ENCODE measurements at regions not wholly inside any gene's neighbourhood (a gene's known extent, or its start where the extent isn't known, plus 50 kb on each side); places are given as distances from the start of the nearest gene placed in this dataset.

DNA sequence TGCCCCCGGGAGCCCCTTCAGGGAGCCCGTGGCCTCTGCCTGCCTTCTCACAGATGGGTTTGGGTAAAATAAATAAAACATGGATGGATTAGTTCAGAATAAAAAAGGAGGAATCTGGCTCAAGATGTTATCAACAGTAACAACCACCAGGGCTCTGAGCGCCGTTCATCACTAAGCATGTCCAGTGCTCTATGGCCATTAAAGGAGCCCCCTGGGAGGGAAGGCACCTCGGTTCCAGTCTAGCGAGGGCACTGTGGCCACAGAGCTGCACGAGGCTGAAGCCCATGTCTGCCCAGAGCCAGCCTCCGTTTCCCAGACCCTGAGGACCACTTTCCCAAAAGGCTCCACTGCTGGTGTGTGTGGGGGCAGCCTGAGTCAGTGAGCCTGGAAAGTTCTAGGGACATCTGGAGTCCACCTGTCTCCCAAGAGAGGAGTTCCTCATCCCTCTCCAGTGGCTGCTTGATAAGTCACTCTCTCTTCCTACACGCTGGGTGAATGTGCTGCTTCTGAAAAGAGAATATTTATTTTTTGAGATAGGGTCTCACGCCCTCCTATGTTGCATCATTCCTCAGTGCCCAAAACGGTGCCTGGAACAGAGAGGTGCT is 614.6 kb downstream of the TBC1D22A start:
- DNase-seq, result no peak

DNA sequence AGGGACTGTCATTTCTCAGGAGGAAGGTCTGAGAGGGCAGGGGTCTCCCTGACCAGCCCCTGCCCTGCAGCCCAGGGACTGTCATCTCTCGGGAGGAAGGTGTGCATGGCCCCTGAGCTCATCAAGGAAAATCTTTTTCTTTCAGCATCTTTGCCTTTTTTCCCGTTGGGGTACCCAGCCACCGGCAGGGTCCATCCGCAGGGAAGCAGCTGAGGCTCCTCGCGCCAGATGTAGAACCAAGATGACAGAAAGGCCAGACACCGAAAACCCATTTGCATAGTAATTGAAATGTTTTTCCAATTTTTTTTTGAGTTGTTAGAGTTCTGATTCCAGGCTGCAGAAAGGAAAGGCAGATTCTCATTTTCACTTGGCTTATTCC is 613.9 kb downstream of the TBC1D22A start:
- DNase-seq, result no peak

DNA sequence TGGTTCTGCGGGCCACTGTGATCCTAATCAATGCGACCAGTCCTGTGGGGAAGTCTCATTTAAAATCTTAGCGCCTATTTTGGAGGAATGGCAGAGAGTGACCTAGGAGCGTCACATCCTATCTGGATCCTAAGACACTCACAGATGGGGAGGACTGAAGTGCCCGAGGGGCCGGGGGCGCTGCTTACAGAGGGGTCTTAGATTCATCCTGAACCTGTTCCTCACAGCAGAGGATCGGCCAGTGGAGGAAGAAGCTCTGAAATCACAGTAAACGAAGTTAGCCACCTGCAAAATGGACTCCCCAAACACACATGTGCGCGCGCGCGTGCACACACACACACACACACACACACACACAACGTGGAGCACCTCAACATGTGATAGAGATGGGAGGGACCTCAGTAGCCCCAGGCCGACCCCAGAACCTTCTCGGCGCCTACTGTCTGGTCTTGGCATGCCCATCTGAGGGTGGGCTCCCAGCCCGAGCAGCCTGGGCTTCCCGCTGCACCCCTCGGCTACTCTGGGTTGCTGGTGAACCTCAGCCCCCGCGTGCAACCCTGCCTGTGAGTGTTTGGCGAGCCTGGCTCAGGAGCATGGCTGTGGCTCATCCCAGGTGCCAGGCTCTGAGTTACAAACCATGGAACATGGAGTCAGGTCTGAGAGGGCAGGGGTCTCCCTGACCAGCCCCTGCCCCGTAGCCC is 613.3 kb downstream of the TBC1D22A start:
- no peak for DNase-seq

DNA sequence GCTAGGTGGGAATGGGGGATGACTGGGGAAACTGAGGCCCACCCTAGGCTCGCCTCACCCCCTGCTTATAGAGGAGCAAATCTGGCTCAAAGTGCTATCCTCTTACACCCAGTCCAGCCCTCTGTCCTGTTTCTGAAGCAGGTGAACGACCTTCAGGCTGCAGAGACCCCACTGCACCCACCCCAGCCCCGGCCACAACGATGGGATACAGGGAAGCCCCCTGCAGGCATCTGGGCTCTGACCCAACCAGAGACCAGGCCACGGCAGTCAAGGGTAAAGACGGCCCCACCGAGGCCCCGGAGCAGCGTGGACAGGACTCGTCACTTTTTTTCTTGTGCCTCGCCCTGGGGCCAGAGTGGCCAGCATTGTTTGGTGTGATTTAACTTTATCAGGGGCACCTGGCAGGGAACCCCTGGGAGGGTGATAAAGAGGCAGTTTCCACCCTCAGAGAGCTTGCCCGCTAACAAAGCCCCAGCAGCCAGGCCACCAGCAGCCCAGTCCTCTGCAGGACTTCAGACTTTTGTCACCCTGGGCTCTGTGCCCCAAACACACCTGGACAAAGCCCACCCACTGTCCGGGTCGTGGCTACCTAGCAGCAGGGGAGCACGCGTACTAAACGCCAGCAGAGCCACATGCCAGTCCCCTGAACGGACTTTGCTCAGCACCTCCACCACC is 612.6 kb downstream of the TBC1D22A start:
- DNase-seq, result no peak

DNA sequence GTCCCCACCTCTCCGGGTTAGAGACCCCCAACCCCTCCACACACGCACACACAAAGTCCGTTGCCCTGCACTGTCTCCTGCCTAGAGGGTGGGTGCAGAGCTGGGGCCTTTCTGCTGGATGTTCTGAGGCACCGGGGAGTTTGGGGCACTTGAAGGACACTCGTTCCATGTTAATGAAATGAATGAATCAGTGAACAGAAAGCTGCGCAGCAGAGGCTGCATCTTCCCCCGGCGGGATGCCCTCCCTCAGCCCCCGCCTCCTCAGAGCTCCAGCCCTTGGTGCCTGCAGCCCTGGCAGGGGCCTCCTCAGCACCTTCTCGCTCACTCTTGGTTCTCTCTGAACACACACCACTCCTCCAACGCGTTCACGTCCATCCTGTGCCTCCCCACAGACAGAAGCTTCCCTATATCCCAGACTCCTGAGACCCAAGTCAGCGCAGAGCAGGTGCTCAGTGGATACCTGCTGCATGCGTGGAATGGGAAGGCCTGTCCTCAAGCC is 611.9 kb downstream of the TBC1D22A start:
- no peak for DNase-seq

DNA sequence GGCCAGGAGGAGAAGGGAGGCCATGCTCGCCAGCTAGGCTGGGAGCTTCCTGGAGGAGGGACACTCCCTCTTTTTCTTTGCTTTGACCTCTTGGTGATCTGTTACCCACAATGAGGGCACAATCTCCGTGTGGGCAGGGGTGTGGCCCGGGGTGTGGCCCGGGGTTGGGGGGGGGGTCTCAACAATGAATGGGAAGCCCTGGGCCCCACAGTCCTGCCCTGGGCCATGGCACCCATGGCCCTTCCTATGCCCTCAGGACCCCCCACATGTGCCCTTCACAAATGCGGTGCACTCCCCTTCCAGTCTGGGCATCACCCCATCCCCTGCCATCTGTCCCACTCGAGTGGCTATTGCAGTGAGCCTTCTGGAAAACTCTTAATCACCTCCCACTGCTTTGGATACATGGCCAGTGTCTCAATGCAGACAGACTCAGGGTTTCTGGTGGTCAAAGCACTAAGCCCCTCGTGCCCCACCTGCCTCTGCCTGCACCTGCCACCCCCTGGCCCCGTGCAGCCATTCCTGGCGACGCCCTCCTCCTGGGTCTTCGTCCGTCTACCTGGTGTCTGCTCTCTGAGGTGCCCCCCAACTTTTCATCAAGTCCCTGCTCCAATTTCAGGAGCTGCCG is 611.3 kb downstream of the TBC1D22A start:
- no peak for DNase-seq

DNA sequence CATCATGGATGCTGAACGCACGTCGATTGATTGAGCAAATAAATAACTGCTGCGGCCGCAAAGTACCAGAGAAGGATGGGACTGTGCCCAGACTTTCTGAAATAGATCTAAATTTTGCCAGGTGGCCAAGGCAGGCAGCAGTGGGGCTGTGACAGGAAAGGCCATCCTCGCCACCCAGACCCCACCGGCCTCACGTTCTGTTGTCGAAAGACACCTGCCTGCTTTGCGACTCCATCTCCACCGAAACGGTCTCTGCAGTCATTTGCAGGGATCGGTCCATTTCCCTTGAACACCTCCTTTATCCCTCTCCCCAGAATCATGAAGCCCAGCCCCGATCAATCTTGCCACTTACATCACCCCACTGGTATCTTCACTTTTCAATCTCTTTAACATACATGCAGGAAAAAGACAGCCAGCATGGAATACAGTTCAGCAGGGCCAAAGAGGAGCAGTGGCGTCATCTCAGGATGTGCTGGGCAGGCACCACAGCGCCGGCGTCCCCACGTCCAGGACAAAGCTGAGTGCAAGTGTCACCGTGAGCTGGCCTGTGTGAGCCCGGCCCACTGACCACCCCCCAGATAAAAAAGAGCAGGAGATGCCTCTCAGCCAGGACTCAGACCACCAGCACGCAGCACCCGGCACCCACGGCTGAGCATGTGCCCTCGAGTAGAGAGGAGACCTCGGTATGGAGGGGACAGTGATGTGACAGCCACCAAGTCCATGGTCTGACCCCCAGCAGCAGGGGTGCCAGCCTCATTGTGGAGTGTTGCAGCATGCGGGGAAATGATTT is 610.3 kb downstream of the TBC1D22A start:
- DNase-seq, result no peak

DNA sequence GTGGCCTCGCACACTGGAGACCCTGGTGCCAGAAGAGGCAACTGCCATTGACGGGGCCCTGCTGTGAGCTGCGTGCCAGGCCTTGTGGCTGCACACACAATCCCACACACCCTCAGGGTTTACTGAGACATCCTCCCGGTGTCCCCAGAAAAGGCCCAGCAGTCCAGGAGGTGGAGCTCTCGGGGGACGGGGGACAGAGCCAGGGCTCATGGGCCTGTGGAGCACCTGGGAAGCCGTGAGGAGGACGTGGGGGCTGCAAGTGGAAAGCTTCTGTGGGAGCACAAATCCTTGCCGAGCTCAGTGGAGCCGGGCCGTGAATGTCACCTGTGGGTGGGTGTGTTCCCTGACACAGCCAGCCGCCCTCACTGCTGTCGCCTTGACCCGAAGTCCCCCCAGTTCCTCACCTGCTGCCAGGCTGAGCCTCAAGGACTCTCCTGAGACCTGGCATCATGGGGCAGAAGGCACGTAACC is 609.7 kb downstream of the TBC1D22A start:
- DNase-seq, result no peak

DNA sequence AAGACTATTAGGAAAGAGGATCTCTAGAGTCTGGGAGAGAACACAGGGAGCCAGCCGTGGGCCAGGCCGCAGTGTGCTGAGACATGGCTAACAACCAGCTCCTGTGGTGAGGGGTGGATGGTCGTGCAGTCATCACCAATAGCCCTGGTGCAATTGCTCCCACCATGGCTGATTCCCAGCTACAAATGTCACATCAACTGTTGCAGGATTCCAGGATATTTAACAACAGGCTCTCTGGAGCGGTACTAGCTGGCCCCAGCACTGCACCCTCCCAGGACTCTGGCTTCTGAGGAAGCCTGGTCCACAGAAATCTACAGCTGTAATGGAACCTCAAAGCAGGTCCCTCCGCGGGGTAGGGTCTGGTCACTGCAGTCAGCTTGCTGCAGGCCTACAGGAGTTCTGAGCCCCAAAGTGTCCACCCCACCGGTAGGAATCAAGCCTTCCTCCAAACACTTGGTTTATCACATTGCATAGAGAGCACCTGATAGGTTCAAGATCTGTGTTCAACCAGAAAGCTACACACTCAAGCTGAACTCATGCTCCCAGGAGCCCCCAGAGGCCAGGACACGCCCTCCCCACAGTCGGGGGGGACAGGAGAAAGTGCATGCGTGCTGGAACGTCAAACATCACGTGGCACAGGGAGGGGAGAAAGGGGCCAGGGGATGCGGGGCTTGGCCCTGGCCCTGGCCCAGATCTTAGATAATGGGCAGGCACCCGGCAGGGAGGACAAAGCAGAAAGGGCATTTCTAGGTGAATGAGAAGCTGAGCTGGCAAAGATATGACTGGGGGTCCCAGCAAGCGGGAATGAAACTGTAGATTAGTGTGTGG is 609.0 kb downstream of the TBC1D22A start:
- no peak for DNase-seq

DNA sequence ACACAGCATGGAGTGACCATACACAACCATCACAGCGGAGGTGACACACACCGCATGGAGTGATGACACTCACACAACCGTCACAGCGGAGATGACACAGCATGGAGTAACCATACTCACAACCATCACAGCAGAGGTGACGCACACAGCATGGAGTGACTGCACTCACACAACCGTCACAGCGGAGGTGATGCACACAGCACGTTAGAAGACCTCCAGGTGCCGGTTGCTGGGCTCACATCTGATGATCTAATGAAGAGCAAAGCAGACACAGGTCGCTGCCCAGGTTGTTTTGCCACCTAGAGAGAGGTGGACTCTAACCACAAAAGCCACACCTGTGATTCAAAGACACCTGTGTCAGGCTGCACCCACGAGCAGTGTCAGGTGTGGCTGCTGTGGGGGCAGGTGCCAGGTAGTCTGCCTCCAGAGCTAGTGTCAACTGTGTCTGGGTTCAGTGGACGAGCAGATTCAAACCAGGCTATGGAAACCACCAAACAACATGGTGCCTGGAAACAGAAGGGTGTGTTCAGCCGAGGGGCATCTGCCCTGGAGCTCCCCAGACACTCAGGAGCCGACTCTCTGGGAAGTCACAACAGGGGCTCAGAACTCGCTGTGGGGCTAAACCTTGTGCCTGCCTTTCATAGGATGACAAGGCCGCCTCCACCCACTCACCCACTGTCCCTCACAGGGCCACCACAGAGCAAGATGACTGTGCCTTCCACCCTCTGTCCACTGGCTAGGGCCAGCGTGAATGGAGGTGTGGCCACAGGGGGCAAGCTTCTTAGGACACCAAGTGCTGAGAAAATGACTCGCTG is 608.2 kb downstream of the TBC1D22A start:
- no peak for DNase-seq

DNA sequence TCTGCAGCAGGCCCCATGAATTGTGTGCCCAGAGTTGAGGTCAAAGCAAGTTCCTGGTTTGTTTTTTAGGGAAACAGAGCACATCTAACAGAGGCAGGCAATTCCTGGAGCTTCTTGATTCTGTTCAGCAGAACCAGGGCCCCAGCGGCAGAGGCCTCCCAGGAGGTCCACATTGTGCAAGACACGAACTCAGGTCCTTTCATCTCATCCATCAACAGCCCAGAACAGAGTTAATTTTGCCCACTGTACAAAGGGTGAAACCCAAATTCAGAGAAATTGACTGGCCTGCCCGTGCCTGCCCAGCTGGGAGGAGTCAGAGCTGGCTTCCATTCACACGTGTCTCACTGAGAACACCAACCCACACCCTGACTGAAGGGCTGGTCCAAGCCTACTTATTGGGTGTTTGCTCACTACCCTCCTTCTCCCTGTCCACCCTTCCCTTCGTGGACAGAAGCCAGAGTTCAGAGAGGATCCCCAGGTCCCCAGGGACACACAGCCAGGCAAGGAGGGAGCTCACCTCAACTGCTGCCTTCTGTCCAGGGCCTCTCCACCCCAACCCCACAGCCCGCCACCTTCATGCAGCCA is 607.1 kb downstream of the TBC1D22A start:
- DNase-seq, result no peak

DNA sequence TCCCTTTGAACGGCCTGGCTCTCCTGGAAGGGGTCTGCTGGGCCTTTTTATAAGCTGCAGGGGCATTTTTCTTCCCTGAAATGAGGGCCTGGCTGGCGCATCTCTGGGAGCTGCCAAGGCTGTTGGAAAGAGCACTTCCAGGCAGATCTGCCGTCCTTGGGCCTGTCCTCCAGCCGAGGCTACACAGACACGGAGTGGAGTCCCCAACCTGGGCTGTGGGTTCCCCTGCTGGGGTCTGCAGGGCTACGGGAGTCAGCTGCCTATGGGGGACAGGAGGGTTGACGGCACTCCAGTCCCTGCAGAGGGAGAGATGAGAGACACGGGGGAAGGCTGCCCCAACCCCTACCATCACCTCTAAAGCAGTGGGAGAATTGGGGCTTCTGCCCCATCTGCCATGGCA is 606.6 kb downstream of the TBC1D22A start:
- no peak for DNase-seq

DNA sequence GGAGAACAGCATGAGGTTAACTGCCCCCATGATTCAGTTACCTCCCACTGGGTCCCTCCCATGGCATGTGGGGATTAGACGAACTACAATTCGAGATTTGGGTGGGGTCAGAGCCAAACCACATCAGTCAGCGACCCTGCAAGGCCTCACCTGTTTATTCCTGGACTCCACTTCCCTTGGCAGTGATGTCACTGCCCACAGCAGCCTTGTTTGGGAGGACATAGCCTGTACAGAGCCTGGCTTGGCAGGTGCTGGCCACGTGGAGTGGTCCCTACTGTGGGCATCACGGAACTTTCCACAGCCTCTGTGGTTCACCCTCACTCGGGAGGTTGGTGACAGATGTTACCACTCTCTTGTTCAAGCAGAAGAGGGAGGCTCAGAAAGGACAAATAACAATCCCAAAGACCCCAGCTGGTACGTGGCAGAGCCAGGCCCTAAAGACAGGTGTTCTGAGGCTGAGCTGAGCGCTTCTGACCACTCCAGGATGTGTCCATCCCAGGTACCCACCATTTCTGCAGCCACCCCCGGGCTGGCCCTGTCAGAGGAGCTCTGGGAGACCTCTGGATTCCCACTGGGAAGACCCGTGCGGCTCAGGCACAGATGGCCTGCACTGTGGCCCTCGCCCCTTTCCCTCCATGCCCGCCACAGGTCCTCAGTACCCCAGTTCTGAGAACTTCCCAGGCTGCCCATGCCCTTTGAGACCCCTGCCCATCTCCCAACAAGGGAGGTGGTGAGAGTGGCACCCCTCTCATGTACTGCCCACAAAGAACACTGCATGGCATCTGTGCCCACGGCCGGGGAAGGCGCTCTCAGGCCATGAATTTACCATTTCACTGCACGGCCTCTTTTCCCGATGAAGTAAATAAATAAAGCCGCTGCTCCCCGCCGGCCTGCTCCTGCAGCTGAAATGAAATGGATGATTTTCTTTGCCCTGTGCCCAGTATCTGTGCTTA is 605.8 kb downstream of the TBC1D22A start:
- no peak for DNase-seq

DNA sequence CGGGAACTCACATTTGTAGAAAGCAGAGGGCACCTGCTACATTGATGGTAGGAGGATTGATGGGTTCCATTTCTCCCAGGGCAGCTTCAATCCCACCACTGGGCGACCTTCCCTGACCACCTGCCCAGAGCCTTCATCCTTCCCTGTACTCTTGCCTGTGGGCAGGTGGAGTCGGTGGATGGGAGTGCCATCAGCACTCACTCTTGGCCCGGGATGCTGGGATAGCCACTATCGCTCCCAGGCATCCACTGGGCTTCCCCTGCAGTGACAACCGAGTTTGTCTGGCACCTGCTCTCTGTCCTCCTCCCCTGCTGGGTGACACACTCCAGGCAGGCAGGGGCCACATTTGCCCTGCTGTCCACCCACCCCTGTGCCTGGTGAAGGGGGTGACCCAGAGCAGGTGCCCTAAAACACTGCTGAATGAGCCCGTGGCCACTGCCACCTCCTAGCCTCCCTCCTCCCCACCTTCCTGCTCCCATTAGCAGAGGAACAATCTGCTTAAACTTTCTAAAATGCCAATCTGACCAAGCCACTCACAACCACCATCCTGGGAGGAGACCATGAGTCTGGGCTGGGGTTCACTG is 604.7 kb downstream of the TBC1D22A start:
- DNase-seq, result no peak

DNA sequence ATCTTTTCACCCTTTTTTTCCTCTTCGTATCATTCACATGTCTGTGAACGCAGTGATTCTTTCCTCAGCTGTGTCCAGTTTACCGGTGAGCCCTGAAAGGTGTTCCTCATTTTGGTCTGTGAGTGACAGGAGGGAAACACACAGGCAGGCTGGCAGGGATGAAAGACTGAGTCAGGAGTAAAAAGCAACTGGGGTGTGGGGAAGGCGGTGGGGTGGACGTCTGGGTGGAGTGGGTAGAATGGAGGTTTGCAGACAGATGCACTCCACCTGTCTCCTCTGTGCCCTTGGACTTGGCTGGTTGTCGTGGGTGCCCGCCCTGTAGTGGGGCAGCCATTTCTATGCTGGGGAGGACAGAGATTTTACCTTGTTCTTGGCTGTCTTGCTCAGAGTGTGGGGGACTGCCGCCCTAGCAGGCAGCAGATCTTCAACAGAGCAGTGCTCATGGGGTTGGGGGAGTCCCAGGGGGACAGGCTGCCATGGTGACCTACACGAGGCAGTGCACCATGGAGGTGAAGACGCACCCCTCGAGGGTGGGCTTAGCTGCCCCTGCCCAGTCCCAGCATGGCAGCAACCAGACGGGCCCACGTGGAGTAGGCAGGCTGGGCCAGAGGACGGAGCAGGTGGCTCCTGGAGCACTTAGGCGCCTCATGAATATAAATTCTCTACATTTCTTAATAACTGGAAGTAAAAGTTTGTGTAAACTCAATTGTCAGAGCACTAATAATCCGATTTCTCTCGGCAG is 603.7 kb downstream of the TBC1D22A start:
- DNase-seq, result no peak

DNA sequence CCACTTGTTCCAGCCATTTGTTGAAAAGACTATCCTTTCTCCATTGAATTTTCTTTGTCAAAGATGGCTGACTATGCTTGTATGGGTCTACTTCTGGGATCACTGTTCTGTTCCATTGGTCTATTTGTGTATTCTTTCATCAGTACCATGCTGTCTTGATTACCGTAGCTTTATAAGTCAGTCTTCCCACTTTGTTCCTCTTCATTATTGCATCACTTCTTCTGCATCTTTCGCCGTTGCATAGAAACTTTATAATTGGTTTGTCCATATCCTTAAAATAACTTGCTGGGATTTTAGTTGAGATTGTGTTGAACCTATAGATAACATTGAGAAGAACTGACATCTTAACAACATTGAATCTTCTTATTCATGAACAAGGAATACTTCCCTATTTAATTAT is 598.8 kb downstream of the TBC1D22A start:
- DNase-seq, result no peak

DNA sequence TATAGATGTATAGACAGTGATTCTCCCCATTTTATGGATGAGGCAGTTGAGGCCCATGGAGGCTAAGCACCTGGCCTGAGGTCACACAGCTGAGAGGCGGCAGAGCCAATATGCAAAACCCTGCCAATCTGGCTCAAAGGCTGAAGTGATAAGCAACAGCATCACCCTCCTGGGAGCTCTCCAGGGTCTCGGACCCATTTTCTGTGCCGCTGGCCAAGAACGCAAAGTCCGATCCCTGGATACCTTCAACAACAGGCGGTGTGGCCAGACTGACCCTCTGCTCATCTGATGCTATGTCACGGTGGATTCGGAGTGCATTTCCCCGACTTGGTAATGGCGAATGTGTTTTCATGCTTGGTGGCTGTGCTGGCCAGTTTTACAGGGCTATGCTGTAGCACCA is 595.0 kb downstream of the TBC1D22A start:
- DNase-seq, result no peak

DNA sequence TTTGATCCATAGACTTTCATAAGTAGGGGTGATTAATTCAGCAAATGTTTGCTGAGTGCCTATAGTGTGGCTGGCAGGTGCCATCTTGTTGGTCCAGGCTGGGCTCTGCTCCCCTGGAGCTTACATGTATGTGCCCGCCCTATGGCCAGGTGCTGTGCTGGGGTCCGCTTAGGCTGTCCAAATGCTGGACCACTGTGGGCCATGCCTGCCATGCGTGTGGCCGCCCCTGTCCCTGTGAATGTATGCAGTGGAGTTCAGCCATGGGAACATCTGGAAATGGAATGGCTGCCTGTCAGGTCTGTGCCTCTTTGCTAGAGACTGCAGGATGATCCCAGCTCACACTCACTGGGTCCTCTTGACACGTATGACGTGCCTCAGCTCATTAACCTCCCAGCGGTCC is 594.6 kb downstream of the TBC1D22A start:
- no peak for DNase-seq
